Activated CD4-positive, alpha-beta memory T cell treated with anti-CD3 and anti-CD28 coated beads, Interleukin-2, amount 10 ng/mL, durations not matched to agents 7 days and 5 days (primary cell): ENCODE measurements at regions not wholly inside any gene's neighbourhood (a gene's known extent, or its start where the extent isn't known, plus 50 kb on each side); places are given as distances from the start of the nearest gene placed in this dataset.
"Not testable (repeated sequence)": the region's sequence is repeated elsewhere in the genome, so short reads cannot be mapped to it uniquely, and the experiment has no call there.

Source experiments
- CTCF ChIA-PET: fragments of 350-600 bp; sonication (Branson Sonifier 250); formaldehyde crosslinking; loops from one replicate; lab custom pipeline; 2021; ENCODE audit warnings: antibody characterized with exemption, inconsistent platforms; lab: Charles Lee
- POLR2A ChIA-PET: fragments of 350-600 bp; sonication (Branson Sonifier 250); formaldehyde crosslinking; loops from one replicate; lab custom pipeline; 2021; ENCODE audit warnings: antibody characterized with exemption; lab: Charles Lee
- DNase-seq: peaks from one replicate; pipeline ENCODE4 v3.0.0-alpha.2; 2020
- H3K27ac Mint-ChIP-seq: one replicate; pipeline ENCODE4 v1.8.0; 2021; ENCODE audit warnings: mild to moderate bottlenecking, mixed read lengths
- H3K27me3 Mint-ChIP-seq: one replicate; pipeline ENCODE4 v1.8.0; 2021; ENCODE audit warnings: mixed read lengths
- H3K36me3 Mint-ChIP-seq: one replicate; pipeline ENCODE4 v1.8.0; 2021; ENCODE audit warnings: low read depth, mixed read lengths
- H3K4me1 Mint-ChIP-seq: one replicate; pipeline ENCODE4 v1.8.0; 2021; ENCODE audit warnings: mixed read lengths
- H3K4me3 Mint-ChIP-seq: one replicate; pipeline ENCODE4 v1.8.0; 2021; ENCODE audit warnings: mild to moderate bottlenecking, mixed read lengths
- H3K9me3 Mint-ChIP-seq: one replicate; pipeline ENCODE4 v1.8.0; 2021; ENCODE audit warnings: mixed read lengths

GRCh38 chr19:14272623-14273022 lies 66.7 kb upstream of the ADGRL1 start:
- peaks cover 12% of the 10 kb centered on the region for H3K9me3 Mint-ChIP-seq
- H3K4me1 Mint-ChIP-seq: peaks cover 10% of the 10 kb centered on the region
- ChIA-PET CTCF (interaction anchor here (0.6 to 1.1 kb wide), 2 partner anchors 16 to 151 kb away, joined by 3 read pairs; no protein-coding TSS in a partner anchor), POLR2A (interaction anchor here (1.4 kb wide), 1 partner anchor 136 kb away, joined by 5 read pairs; the partner anchor contains the start of gene ASF1B)
- peaks cover 2% of the 10 kb centered on the region for H3K27me3 Mint-ChIP-seq
- H3K4me3 Mint-ChIP-seq: no peak overlapping the region
- H3K27ac Mint-ChIP-seq: no peak overlapping the region
- no peak for DNase-seq
- H3K36me3 Mint-ChIP-seq: peaks cover 8% of the 10 kb centered on the region

GRCh38 chr19:14271840-14272239 lies 65.9 kb upstream of the ADGRL1 start:
- peaks cover 2% of the 10 kb centered on the region for H3K27me3 Mint-ChIP-seq
- no peak overlapping the region for H3K27ac Mint-ChIP-seq
- ChIA-PET CTCF (interaction anchor here (1.1 kb wide), 1 partner anchor 17 kb away, joined by 3 read pairs; no protein-coding TSS in a partner anchor), POLR2A (no interaction called here)
- H3K4me1 Mint-ChIP-seq: peaks cover 10% of the 10 kb centered on the region
- peaks cover 10% of the 10 kb centered on the region for H3K9me3 Mint-ChIP-seq
- peaks cover 8% of the 10 kb centered on the region for H3K36me3 Mint-ChIP-seq
- no peak overlapping the region for H3K4me3 Mint-ChIP-seq
- no peak for DNase-seq

GRCh38 chr19:14270557-14270956 lies 64.6 kb upstream of the ADGRL1 start:
- H3K4me1 Mint-ChIP-seq, H3K27me3 Mint-ChIP-seq, POLR2A ChIA-PET, DNase-seq, H3K27ac Mint-ChIP-seq, H3K4me3 Mint-ChIP-seq, H3K36me3 Mint-ChIP-seq, H3K9me3 Mint-ChIP-seq: not testable (repeated sequence)
- CTCF ChIA-PET: interaction anchor here (1.5 kb wide), 1 partner anchor 18 kb away, joined by 3 read pairs; no protein-coding TSS in a partner anchor

- ChIA-PET CTCF (no interaction called here), POLR2A (no interaction called here)
- Mint-ChIP-seq H3K27me3 (peaks cover 2% of the 10 kb centered on the region), H3K4me3 (no peak overlapping the region), H3K4me1 (no peaks in the 10 kb centered on the region), H3K27ac (no peak overlapping the region), H3K9me3 (no peaks in the 10 kb centered on the region), H3K36me3 (no peaks in the 10 kb centered on the region)
- DNase-seq: no peak
Observed at GRCh38 chr19:14267224-14267741, 61.3 kb upstream of the ADGRL1 start.

- H3K27me3 Mint-ChIP-seq, POLR2A ChIA-PET, H3K4me3 Mint-ChIP-seq, H3K27ac Mint-ChIP-seq, DNase-seq, H3K9me3 Mint-ChIP-seq, H3K36me3 Mint-ChIP-seq, H3K4me1 Mint-ChIP-seq: not testable (repeated sequence)
- CTCF ChIA-PET: interaction anchor here (0.6 to 0.7 kb wide), 2 partner anchors 16 to 130 kb away, joined by 3 read pairs; partner anchors contain the start of gene ASF1B
Observed at GRCh38 chr19:14266208-14266607, 60.2 kb upstream of the ADGRL1 start.

GRCh38 chr19:14265290-14266036 lies 59.5 kb upstream of the ADGRL1 start:
- Mint-ChIP-seq H3K36me3 (no peaks in the 10 kb centered on the region), H3K27ac (no peak overlapping the region), H3K27me3 (peaks cover 2% of the 10 kb centered on the region), H3K9me3 (no peaks in the 10 kb centered on the region), H3K4me3 (no peak overlapping the region), H3K4me1 (no peaks in the 10 kb centered on the region)
- CTCF ChIA-PET: interaction anchor here (0.6 kb wide), 1 partner anchor 17 kb away, joined by 3 read pairs; no protein-coding TSS in a partner anchor
- no peak for DNase-seq
- POLR2A ChIA-PET: no interaction called here

- DNase-seq, H3K36me3 Mint-ChIP-seq, CTCF ChIA-PET, H3K27ac Mint-ChIP-seq, H3K4me1 Mint-ChIP-seq, POLR2A ChIA-PET, H3K4me3 Mint-ChIP-seq, H3K27me3 Mint-ChIP-seq, H3K9me3 Mint-ChIP-seq: not testable (repeated sequence)
Observed at GRCh38 chr19:14255902-14256649, 50.1 kb upstream of the ADGRL1 start.
